IPS DF 6.9 (cell line): ENCODE measurements at regions not wholly inside any gene's neighbourhood (a gene's known extent, or its start where the extent isn't known, plus 50 kb on each side); places are given as distances from the start of the nearest gene placed in this dataset.

Experiments used
- DNase-seq: peaks from one replicate; pipeline ENCODE4 v3.0.0-alpha.2; 2013; ENCODE audit warnings: low read depth, low spot score
- H3K27ac ChIP-seq: one replicate; pipeline ENCODE4 v1.5.1; 2013; ENCODE audit warnings: low read length, control low read depth
- H3K27me3 ChIP-seq: 2 replicates; pipeline ENCODE4 v1.6.1; 2013; ENCODE audit warnings: mild to moderate bottlenecking, low read length; ENCODE audit not compliant: control insufficient read depth, insufficient read depth
- H3K36me3 ChIP-seq: 2 replicates; pipeline ENCODE4 v1.6.1; 2013; ENCODE audit warnings: low read length; ENCODE audit not compliant: control insufficient read depth, insufficient read depth
- H3K4me1 ChIP-seq: 2 replicates; pipeline ENCODE4 v1.6.1; 2013; ENCODE audit warnings: low read length; ENCODE audit not compliant: control insufficient read depth, insufficient read depth
- H3K4me3 ChIP-seq: 2 replicates; pipeline ENCODE4 v1.5.1; 2013; ENCODE audit warnings: mild to moderate bottlenecking, low read length
- H3K9me3 ChIP-seq: 2 replicates; pipeline ENCODE4 v1.6.1; 2013; ENCODE audit warnings: low read length, inconsistent platforms; ENCODE audit not compliant: control insufficient read depth, insufficient read depth
- WGBS: extraction: QIAGEN DNeasy Blood & Tissue Kit; methylation state at CpG from one replicate; pipeline ENCODE4 v1.1.7; 2013; ENCODE audit warnings: mixed read lengths, missing lambda C conversion rate; ENCODE audit not compliant: insufficient read length, insufficient coverage; 5-methylcytosine and 5-hydroxymethylcytosine counted together

- Histone ChIP-seq H3K27ac (no peak overlapping the region), H3K4me1 (no peaks in the 10 kb centered on the region), H3K36me3 (no peaks in the 10 kb centered on the region), H3K27me3 (no peaks in the 10 kb centered on the region), H3K4me3 (no peak overlapping the region), H3K9me3 (no peaks in the 10 kb centered on the region)
- DNase-seq = no peak
Observed at GRCh38 chrX:42886519-42886918, 108.6 kb upstream of the PPP1R2C start.

GRCh38 chrX:42900947-42901346, 123.0 kb upstream of the PPP1R2C start:
- no peaks in the 10 kb centered on the region for H3K27me3 ChIP-seq
- H3K36me3 ChIP-seq = no peaks in the 10 kb centered on the region
- no CpG with 5 or more reads among the region's 1 CpG for WGBS

GRCh38 chrX:42902513-42902912, 124.5 kb upstream of the PPP1R2C start:
- H3K4me3 ChIP-seq = no peak overlapping the region
- H3K27me3 ChIP-seq = no peaks in the 10 kb centered on the region
- no peak overlapping the region for H3K27ac ChIP-seq
- no peaks in the 10 kb centered on the region for H3K9me3 ChIP-seq
- H3K36me3 ChIP-seq = no peaks in the 10 kb centered on the region
- DNase-seq = no peak
- no peaks in the 10 kb centered on the region for H3K4me1 ChIP-seq

More at GRCh38 chrX:42900947-42901346, 123.0 kb upstream of the PPP1R2C start:
- H3K9me3 ChIP-seq = no peaks in the 10 kb centered on the region
- H3K27ac ChIP-seq = no peak overlapping the region
- no peak for DNase-seq
- H3K4me3 ChIP-seq = no peak overlapping the region
- H3K4me1 ChIP-seq = no peaks in the 10 kb centered on the region

- Histone ChIP-seq H3K9me3 (no peaks in the 10 kb centered on the region), H3K27ac (no peak overlapping the region), H3K4me3 (no peak overlapping the region), H3K27me3 (no peaks in the 10 kb centered on the region), H3K4me1 (no peaks in the 10 kb centered on the region), H3K36me3 (no peaks in the 10 kb centered on the region)
- WGBS = no CpG with 5 or more reads among the region's 3 CpGs
- no peak for DNase-seq
Observed at GRCh38 chrX:42920752-42921151, 142.8 kb upstream of the PPP1R2C start.

- no peaks in the 10 kb centered on the region for H3K27me3 ChIP-seq
Observed at GRCh38 chrX:42930071-42930470, 152.1 kb upstream of the PPP1R2C start.

GRCh38 chrX:42930951-42931350, 153.0 kb upstream of the PPP1R2C start:
- H3K9me3 ChIP-seq = no peaks in the 10 kb centered on the region
- no CpG with 5 or more reads among the region's 1 CpG for WGBS
- no peak overlapping the region for H3K4me3 ChIP-seq
- H3K27me3 ChIP-seq = no peaks in the 10 kb centered on the region
- H3K36me3 ChIP-seq = no peaks in the 10 kb centered on the region
- H3K27ac ChIP-seq = no peak overlapping the region
- no peak for DNase-seq
- H3K4me1 ChIP-seq = no peaks in the 10 kb centered on the region

More at GRCh38 chrX:42930071-42930470, 152.1 kb upstream of the PPP1R2C start:
- DNase-seq = no peak
- Histone ChIP-seq H3K27ac (no peak overlapping the region), H3K4me3 (no peak overlapping the region), H3K36me3 (no peaks in the 10 kb centered on the region), H3K9me3 (no peaks in the 10 kb centered on the region), H3K4me1 (no peaks in the 10 kb centered on the region)
- no CpG with 5 or more reads among the region's 1 CpG for WGBS

GRCh38 chrX:42933187-42933586, 155.2 kb upstream of the PPP1R2C start:
- no peak overlapping the region for H3K27ac ChIP-seq
- no peaks in the 10 kb centered on the region for H3K27me3 ChIP-seq
- no peak overlapping the region for H3K4me3 ChIP-seq
- H3K4me1 ChIP-seq = no peaks in the 10 kb centered on the region
- H3K36me3 ChIP-seq = no peaks in the 10 kb centered on the region
- no peak for DNase-seq
- WGBS = no CpG with 5 or more reads among the region's 1 CpG
- no peaks in the 10 kb centered on the region for H3K9me3 ChIP-seq

- no CpG with 5 or more reads among the region's 5 CpGs for WGBS
- no peak for DNase-seq
- Histone ChIP-seq H3K4me3 (no peak overlapping the region), H3K4me1 (no peaks in the 10 kb centered on the region), H3K27ac (no peak overlapping the region), H3K27me3 (no peaks in the 10 kb centered on the region), H3K9me3 (no peaks in the 10 kb centered on the region; the same call in 1 of the 2 replicates), H3K36me3 (no peaks in the 10 kb centered on the region)
Observed at GRCh38 chrX:42934020-42934726, 156.2 kb upstream of the PPP1R2C start.

- Histone ChIP-seq H3K4me3 (no peak overlapping the region), H3K4me1 (no peaks in the 10 kb centered on the region), H3K9me3 (no peaks in the 10 kb centered on the region; the same call in 1 of the 2 replicates), H3K36me3 (no peaks in the 10 kb centered on the region), H3K27ac (no peak overlapping the region), H3K27me3 (no peaks in the 10 kb centered on the region)
- DNase-seq = no peak
- no CpG with 5 or more reads among the region's 2 CpGs for WGBS
Observed at GRCh38 chrX:42941671-42942070, 163.7 kb upstream of the PPP1R2C start.

- no peak for DNase-seq
- WGBS = no CpG with 5 or more reads among the region's 6 CpGs
Observed at GRCh38 chrX:42943051-42943974, 165.3 kb upstream of the PPP1R2C start.

More at GRCh38 chrX:42943051-42943974, 165.3 kb upstream of the PPP1R2C start:
- no peaks in the 10 kb centered on the region for H3K27me3 ChIP-seq
- H3K27ac ChIP-seq = no peak overlapping the region
- H3K4me3 ChIP-seq = no peak overlapping the region
- H3K36me3 ChIP-seq = no peaks in the 10 kb centered on the region
- H3K4me1 ChIP-seq = no peaks in the 10 kb centered on the region
- no peaks in the 10 kb centered on the region; the same call in 1 of the 2 replicates for H3K9me3 ChIP-seq
